Breast epithelium (tissue), 4 donors: ENCODE measurements at regions not wholly inside any gene's neighbourhood (a gene's known extent, or its start where the extent isn't known, plus 50 kb on each side); places are given as distances from the start of the nearest gene placed in this dataset.
A peak's percentile ranks its signal among the peaks of the same experiment; 100 is the strongest.

Experiments used
- DNase-seq, 2 donors: peaks; one replicate each; pipeline ENCODE4 v3.0.0-alpha.2; 2019; ENCODE audit warnings: low spot score in 2 of 2
- H3K27ac ChIP-seq, 2 donors: fragments of 200-600 bp; sonication (generic) in 1 of 2; one replicate each; pipeline ENCODE4 v1.5.1; 2016 to 2019; ENCODE audit warnings: mild to moderate bottlenecking in 1 of 2
- H3K27me3 ChIP-seq, 2 donors: fragments of 200-600 bp; sonication (generic) in 1 of 2; one replicate each; pipeline versions ENCODE4 v1.5.1 to v1.6.0; 2017 to 2019; ENCODE audit warnings: control low read depth in 1 of 2, mild to moderate bottlenecking in 1 of 2
- H3K36me3 ChIP-seq: fragments of 200-600 bp; one replicate; pipeline ENCODE4 v1.5.1; 2019
- H3K4me1 ChIP-seq, 2 donors: fragments of 200-600 bp; sonication (generic); one replicate each; pipeline ENCODE4 v1.5.1; 2016 to 2019; ENCODE audit warnings: control low read depth in 1 of 2
- H3K4me3 ChIP-seq, 3 donors: fragments of 200-600 bp; sonication (generic); 1 replicate in 2 of 3; 2 replicates in 1 of 3; pipeline ENCODE4 v1.5.1; 2016 to 2019; ENCODE audit warnings: mild to moderate bottlenecking in 3 of 3, moderate library complexity in 2 of 3
- H3K9me3 ChIP-seq, 2 donors: fragments of 200-600 bp; sonication (generic) in 1 of 2; one replicate each; pipeline ENCODE4 v1.5.1; 2016 to 2019; ENCODE audit warnings: control low read depth in 1 of 2
- POLR2A ChIP-seq: fragments of 450-650 bp; IDR thresholded peaks from one replicate; pipeline ENCODE4 v1.6.1; 2016; ENCODE audit warnings: antibody characterized with exemption, mild to moderate bottlenecking, moderate library complexity
- POLR2AphosphoS5 ChIP-seq, 3 donors: sonication (generic); formaldehyde crosslinking; IDR thresholded peaks; one replicate each; pipeline ENCODE4 v1.6.1; 2017; ENCODE audit warnings: antibody characterized with exemption in 3 of 3
- intact Hi-C: fragments of 100-400 bp; cut with DNase I; formaldehyde crosslinking; loops from one replicate; pipeline ENCODE4 v1.15.1; 2023; ENCODE audit warnings: low total_unique reads
- TF ChIP-seq, protein P1 (sequence below), 3 donors: fragments of 450-650 bp; IDR thresholded peaks; one replicate each; pipeline ENCODE4 v1.5.1; 2016 to 2017; ENCODE audit warnings: antibody characterized with exemption in 3 of 3, mild to moderate bottlenecking in 3 of 3, moderate library complexity in 3 of 3

- DNase-seq: no peak
- intact Hi-C loops: no loop called here
- no peaks in the 10 kb centered on the region for H3K4me1 ChIP-seq
- no peaks in the 10 kb centered on the region for H3K9me3 ChIP-seq
- TF ChIP-seq POLR2AphosphoS5 (IDR thresholded peaks at IDR 0.05): no peak
- TF ChIP-seq POLR2A: no peak
- TF ChIP-seq, protein P1, sequence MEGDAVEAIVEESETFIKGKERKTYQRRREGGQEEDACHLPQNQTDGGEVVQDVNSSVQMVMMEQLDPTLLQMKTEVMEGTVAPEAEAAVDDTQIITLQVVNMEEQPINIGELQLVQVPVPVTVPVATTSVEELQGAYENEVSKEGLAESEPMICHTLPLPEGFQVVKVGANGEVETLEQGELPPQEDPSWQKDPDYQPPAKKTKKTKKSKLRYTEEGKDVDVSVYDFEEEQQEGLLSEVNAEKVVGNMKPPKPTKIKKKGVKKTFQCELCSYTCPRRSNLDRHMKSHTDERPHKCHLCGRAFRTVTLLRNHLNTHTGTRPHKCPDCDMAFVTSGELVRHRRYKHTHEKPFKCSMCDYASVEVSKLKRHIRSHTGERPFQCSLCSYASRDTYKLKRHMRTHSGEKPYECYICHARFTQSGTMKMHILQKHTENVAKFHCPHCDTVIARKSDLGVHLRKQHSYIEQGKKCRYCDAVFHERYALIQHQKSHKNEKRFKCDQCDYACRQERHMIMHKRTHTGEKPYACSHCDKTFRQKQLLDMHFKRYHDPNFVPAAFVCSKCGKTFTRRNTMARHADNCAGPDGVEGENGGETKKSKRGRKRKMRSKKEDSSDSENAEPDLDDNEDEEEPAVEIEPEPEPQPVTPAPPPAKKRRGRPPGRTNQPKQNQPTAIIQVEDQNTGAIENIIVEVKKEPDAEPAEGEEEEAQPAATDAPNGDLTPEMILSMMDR (IDR thresholded peaks at IDR 0.05): no peak
- no peaks in the 10 kb centered on the region for H3K36me3 ChIP-seq
- no peak overlapping the region for H3K27ac ChIP-seq
- H3K4me3 ChIP-seq: no peak overlapping the region
- H3K27me3 ChIP-seq: no peaks in the 10 kb centered on the region
These were observed 86.5 kb upstream of the KAZN start for GRCh38 chr1:14511796-14512585.

- H3K4me1 ChIP-seq: no peaks in the 10 kb centered on the region
- H3K9me3 ChIP-seq: no peaks in the 10 kb centered on the region
- DNase-seq: no peak
- no peak overlapping the region for H3K4me3 ChIP-seq
- no peaks in the 10 kb centered on the region for H3K27me3 ChIP-seq
- intact Hi-C loops: no loop called here
- H3K27ac ChIP-seq: no peak overlapping the region
- TF ChIP-seq POLR2A (no peak), POLR2AphosphoS5 (IDR thresholded peaks at IDR 0.05) (no peak)
- TF ChIP-seq, protein P1 (IDR thresholded peaks at IDR 0.05): no peak
- no peaks in the 10 kb centered on the region for H3K36me3 ChIP-seq
These were observed 85.4 kb upstream of the KAZN start for GRCh38 chr1:14513111-14513510.

DNA sequence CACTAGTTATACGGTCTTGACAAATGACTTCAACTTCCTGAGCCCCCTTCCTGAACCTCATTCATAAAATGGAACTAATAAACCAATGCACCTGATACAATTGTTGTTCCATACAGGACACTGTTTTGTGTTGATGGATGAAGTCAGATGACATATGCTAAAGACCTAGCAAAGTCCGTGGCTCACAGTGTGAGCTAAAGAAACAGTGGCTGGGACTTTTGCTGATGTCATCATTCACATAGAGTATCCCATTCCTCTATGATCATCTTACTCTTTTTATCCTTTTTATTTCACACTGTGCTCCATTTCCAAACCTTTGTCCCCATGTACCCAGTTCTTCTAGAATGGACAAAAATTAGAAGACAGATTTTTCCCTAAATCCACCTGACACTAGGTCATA, 83.7 kb upstream of the KAZN start:
- no peaks in the 10 kb centered on the region for H3K9me3 ChIP-seq
- intact Hi-C loops: no loop called here
- no peak overlapping the region for H3K4me3 ChIP-seq
- no peaks in the 10 kb centered on the region for H3K36me3 ChIP-seq
- no peak for DNase-seq
- TF ChIP-seq POLR2A: no peak
- TF ChIP-seq POLR2AphosphoS5 (IDR thresholded peaks at IDR 0.05): no peak
- H3K4me1 ChIP-seq: no peaks in the 10 kb centered on the region
- H3K27ac ChIP-seq: no peak overlapping the region
- no peaks in the 10 kb centered on the region for H3K27me3 ChIP-seq

DNA sequence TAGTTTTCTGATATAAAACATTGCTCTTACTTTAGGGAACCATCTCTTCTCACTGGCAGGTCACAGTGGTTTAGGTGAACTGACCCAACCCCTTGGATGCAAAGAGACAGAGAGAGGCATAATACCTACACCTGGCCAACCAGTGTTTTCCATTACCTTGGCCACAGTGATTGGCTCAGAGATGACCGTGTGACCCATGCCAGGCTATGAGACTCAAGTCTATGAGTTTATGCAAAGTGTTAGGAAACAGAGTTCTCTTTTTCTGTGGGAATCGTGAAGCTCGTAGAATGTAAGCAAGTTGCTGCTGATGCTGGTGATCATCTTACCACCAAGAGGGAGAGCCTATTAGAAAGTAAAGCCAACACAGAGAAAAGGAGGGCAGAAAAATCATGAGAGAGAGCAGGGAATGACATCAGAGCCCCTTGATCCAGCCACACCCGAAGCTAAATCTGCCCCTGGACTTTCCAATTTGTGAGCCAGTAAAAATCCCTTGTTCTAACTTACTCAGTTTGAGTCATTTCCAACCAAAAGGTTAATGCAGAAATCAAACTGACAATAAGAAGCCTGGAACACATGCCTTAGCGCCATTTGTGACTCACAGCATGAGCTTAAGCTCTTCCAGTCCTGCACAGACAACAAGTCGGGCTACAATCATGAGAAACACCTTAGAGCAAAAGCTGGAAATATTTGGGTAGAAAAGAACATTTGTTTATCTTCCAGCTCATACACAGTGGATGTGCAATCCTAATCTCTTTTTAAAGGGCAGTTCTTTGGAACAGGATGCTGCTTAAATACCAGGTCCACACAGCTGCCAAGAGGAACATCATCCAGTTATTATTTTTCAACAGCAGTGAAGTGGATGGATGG, 81.3 kb upstream of the KAZN start:
- Histone ChIP-seq H3K9me3 (no peaks in the 10 kb centered on the region), H3K27ac (peak overlapping the region; percentile 64 to 75), H3K4me1 (no peaks in the 10 kb centered on the region), H3K36me3 (no peaks in the 10 kb centered on the region), H3K27me3 (no peaks in the 10 kb centered on the region), H3K4me3 (no peak overlapping the region)
- TF ChIP-seq POLR2AphosphoS5 (IDR thresholded peaks at IDR 0.05) (no peak), POLR2A (no peak)
- TF ChIP-seq, protein P1 (IDR thresholded peaks at IDR 0.05): no peak
- intact Hi-C loops: no loop called here
- DNase-seq: no peak

DNA sequence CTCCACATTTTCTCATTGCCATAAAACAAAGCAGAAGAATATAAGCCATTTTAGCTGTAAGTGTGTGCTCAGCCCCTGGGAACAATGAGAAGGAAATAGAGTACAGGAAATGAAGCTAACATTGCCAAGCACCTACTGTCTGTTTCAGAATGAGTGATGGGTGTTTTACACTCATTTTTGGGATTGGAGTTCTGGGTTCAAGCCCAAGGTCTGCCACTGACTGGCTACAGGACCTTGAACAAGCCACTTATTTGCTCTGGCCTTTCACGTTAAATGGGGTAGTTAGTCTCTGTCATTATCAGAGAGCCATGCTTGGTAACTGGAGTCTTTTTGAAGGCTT, 80.7 kb upstream of the KAZN start:
- Histone ChIP-seq H3K9me3 (no peaks in the 10 kb centered on the region), H3K4me3 (no peak overlapping the region), H3K27me3 (no peaks in the 10 kb centered on the region), H3K36me3 (no peaks in the 10 kb centered on the region), H3K27ac (peak overlapping the region; percentile 64 to 75), H3K4me1 (no peaks in the 10 kb centered on the region)
- DNase-seq: no peak
- TF ChIP-seq POLR2A (no peak), POLR2AphosphoS5 (IDR thresholded peaks at IDR 0.05) (no peak)
- TF ChIP-seq, protein P1 (IDR thresholded peaks at IDR 0.05): no peak
- intact Hi-C loops: no loop called here
